ENCODE measurements at regions not wholly inside any gene's neighbourhood (a gene's known extent, or its start where the extent isn't known, plus 50 kb on each side); places are given as distances from the start of the nearest gene placed in this dataset.
"Not testable (repeated sequence)": the region's sequence is repeated elsewhere in the genome, so short reads cannot be mapped to it uniquely, and the experiment has no call there.

DNA sequence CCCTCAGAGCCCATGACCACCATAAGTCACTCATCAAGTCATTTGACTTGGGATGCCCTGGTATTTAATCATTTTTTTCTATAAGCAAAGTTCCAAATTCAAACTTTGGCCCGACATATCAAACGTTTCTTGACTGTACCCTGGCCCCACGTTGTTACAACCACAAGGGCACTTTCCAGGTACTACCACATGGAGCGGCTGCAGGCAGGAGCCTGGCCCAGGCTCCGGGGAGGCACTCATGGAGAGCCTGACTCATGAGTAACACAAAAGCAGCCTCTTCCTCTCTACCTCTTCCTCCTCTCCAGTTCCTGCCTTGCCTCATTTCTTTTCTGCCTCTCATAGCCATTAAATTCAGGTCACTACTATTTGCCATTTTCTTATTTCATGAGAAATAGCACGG is 87.2 kb downstream of the CDRT15L2 start:
- not testable (repeated sequence) for H3K4me1 ChIP-seq (ENCODE audit: insufficient read depth, poor library complexity, severe bottlenecking); DNase-seq (ENCODE audit: low spot score); H3K9me3 ChIP-seq (ENCODE audit: severe bottlenecking); H3K36me3 ChIP-seq (ENCODE audit: low read depth); H3K4me3 ChIP-seq (ENCODE audit: severe bottlenecking); H3K27me3 ChIP-seq (ENCODE audit: insufficient read depth, poor library complexity, severe bottlenecking); H3K27ac ChIP-seq (ENCODE audit: poor library complexity, severe bottlenecking); ATAC-seq (ENCODE audit: low read depth)

- DNase-seq (ENCODE audit: low spot score); H3K27me3 ChIP-seq (ENCODE audit: insufficient read depth, poor library complexity, severe bottlenecking); ATAC-seq (ENCODE audit: low read depth); H3K9me3 ChIP-seq (ENCODE audit: severe bottlenecking); H3K4me1 ChIP-seq (ENCODE audit: insufficient read depth, poor library complexity, severe bottlenecking); H3K4me3 ChIP-seq (ENCODE audit: severe bottlenecking); H3K36me3 ChIP-seq (ENCODE audit: low read depth); H3K27ac ChIP-seq (ENCODE audit: poor library complexity, severe bottlenecking): not testable (repeated sequence)
These were observed 88.2 kb downstream of the CDRT15L2 start for GRCh38 chr17:20667712-20668111.

- H3K9me3 ChIP-seq (ENCODE audit: severe bottlenecking); H3K4me1 ChIP-seq (ENCODE audit: insufficient read depth, poor library complexity, severe bottlenecking); H3K27me3 ChIP-seq (ENCODE audit: insufficient read depth, poor library complexity, severe bottlenecking); ATAC-seq (ENCODE audit: low read depth); H3K4me3 ChIP-seq (ENCODE audit: severe bottlenecking); H3K27ac ChIP-seq (ENCODE audit: poor library complexity, severe bottlenecking); H3K36me3 ChIP-seq (ENCODE audit: low read depth); DNase-seq (ENCODE audit: low spot score): not testable (repeated sequence)
These were observed 88.8 kb downstream of the CDRT15L2 start for GRCh38 chr17:20668316-20668715.

GRCh38 chr17:20668868-20669267 is 89.3 kb downstream of the CDRT15L2 start:
- ATAC-seq (ENCODE audit: low read depth); H3K4me3 ChIP-seq (ENCODE audit: severe bottlenecking); H3K27me3 ChIP-seq (ENCODE audit: insufficient read depth, poor library complexity, severe bottlenecking); DNase-seq (ENCODE audit: low spot score); H3K9me3 ChIP-seq (ENCODE audit: severe bottlenecking); H3K4me1 ChIP-seq (ENCODE audit: insufficient read depth, poor library complexity, severe bottlenecking); H3K27ac ChIP-seq (ENCODE audit: poor library complexity, severe bottlenecking); H3K36me3 ChIP-seq (ENCODE audit: low read depth): not testable (repeated sequence)

DNA sequence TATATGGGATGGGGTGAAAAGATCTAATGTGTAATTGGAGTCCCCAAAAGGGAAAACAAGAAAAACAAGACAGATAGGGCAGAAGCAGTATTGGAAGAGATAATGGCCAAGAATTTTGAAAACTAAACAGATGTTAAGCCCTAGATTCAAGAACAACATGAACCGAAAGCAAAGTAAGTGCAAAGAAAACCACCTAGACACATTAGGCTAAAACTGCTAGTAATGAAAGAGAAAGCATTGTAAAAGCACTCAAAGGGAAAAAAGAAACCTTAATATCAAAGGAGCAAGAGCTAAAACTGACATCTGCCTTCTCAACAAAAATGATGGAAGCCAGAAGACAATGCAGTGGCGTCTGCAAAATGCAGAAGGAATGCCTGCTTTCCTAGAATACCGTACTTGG is 91.0 kb downstream of the CDRT15L2 start:
- ATAC-seq (ENCODE audit: low read depth); H3K27me3 ChIP-seq (ENCODE audit: insufficient read depth, poor library complexity, severe bottlenecking); H3K9me3 ChIP-seq (ENCODE audit: severe bottlenecking); H3K27ac ChIP-seq (ENCODE audit: poor library complexity, severe bottlenecking); DNase-seq (ENCODE audit: low spot score); H3K36me3 ChIP-seq (ENCODE audit: low read depth); H3K4me3 ChIP-seq (ENCODE audit: severe bottlenecking); H3K4me1 ChIP-seq (ENCODE audit: insufficient read depth, poor library complexity, severe bottlenecking): not testable (repeated sequence)

DNA sequence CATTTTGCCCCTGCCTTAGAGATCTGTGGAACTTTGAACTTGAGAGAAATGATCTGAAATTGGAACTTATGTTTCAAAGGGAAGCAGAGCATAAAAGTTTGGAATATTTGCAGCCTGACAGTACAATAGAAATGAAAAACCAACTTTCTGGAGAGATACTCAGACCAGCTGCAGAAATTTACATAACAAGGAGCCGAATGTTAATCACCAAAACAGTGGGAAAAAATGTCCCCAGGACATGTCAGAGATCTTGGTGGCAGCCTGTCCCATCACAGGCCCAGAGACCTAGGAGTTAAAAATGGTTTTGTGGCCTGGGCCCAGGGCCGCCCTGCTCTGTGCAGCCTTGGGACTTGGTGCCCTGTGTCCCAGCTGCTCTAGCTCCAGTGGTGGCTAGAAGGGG is 94.8 kb downstream of the CDRT15L2 start:
- H3K36me3 ChIP-seq (ENCODE audit: low read depth); ATAC-seq (ENCODE audit: low read depth); H3K27ac ChIP-seq (ENCODE audit: poor library complexity, severe bottlenecking); H3K4me1 ChIP-seq (ENCODE audit: insufficient read depth, poor library complexity, severe bottlenecking); H3K4me3 ChIP-seq (ENCODE audit: severe bottlenecking); DNase-seq (ENCODE audit: low spot score); H3K9me3 ChIP-seq (ENCODE audit: severe bottlenecking); H3K27me3 ChIP-seq (ENCODE audit: insufficient read depth, poor library complexity, severe bottlenecking): not testable (repeated sequence)

DNA sequence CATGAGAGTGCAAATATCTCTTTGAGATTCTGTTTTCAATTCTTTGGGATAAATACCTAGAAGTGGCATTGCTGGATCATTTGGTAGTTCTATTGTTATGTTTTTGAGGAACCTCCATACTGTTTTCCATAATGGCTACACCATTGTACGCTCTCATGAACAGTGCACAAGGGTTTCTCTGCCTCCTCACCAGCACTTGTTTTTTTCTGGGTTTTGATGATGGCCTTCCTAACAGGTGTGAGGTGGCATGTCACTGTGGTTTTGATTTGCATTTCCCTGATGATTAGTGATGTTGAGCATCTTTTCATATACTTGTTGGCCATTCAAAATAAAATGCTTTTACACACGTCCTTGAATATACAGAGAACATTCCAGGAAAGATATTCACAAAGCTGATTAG is 96.2 kb downstream of the CDRT15L2 start:
- H3K9me3 ChIP-seq (ENCODE audit: severe bottlenecking); H3K4me3 ChIP-seq (ENCODE audit: severe bottlenecking); DNase-seq (ENCODE audit: low spot score); H3K27me3 ChIP-seq (ENCODE audit: insufficient read depth, poor library complexity, severe bottlenecking); H3K36me3 ChIP-seq (ENCODE audit: low read depth); H3K27ac ChIP-seq (ENCODE audit: poor library complexity, severe bottlenecking); H3K4me1 ChIP-seq (ENCODE audit: insufficient read depth, poor library complexity, severe bottlenecking); ATAC-seq (ENCODE audit: low read depth): not testable (repeated sequence)

- not testable (repeated sequence) for H3K27ac ChIP-seq (ENCODE audit: poor library complexity, severe bottlenecking); H3K4me3 ChIP-seq (ENCODE audit: severe bottlenecking); H3K36me3 ChIP-seq (ENCODE audit: low read depth); H3K27me3 ChIP-seq (ENCODE audit: insufficient read depth, poor library complexity, severe bottlenecking); H3K4me1 ChIP-seq (ENCODE audit: insufficient read depth, poor library complexity, severe bottlenecking); DNase-seq (ENCODE audit: low spot score); ATAC-seq (ENCODE audit: low read depth); H3K9me3 ChIP-seq (ENCODE audit: severe bottlenecking)
These were observed 97.1 kb downstream of the CDRT15L2 start for GRCh38 chr17:20676656-20677055.

DNA sequence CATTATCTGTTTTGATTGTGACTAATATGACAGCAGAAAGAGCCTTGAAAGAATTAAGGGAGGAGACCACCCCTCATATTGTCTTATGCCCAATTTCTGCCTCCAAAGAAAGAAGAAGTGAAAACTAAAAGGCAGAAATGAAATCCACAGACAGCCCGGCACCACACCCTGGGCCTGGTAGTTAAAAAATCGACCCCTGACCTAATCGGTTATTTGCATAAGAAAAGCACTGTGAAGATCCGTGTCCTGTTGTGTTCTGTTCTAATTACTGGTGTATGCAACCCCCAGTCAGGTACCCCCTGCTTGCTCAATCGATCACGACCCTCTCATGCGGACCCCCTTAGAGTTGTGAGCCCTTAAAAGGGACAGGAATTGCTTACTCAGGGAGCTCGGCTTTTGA is 97.9 kb downstream of the CDRT15L2 start:
- H3K27ac ChIP-seq (ENCODE audit: poor library complexity, severe bottlenecking); H3K27me3 ChIP-seq (ENCODE audit: insufficient read depth, poor library complexity, severe bottlenecking); H3K9me3 ChIP-seq (ENCODE audit: severe bottlenecking); H3K4me3 ChIP-seq (ENCODE audit: severe bottlenecking); H3K4me1 ChIP-seq (ENCODE audit: insufficient read depth, poor library complexity, severe bottlenecking); DNase-seq (ENCODE audit: low spot score); H3K36me3 ChIP-seq (ENCODE audit: low read depth); ATAC-seq (ENCODE audit: low read depth): not testable (repeated sequence)

DNA sequence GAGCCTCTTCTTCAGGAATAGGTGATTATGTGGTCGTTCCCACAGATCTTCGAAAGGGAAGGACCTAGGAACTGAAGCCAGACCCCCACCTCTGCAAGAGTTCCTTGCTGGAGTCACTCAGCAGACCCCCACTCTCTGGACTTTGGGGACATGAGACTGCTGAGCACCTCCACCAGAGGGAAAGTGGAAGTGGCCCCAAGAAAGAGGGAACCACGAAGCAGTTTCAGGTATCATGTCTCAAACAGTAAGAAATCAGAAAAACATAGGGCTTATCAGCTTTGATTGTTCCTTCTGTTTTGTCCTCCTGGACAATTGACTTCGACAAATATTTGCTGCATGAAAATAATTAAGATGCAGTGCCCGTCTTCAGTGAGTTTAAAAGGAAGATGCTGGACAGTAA is 98.9 kb downstream of the CDRT15L2 start:
- not testable (repeated sequence) for H3K27ac ChIP-seq (ENCODE audit: poor library complexity, severe bottlenecking); H3K36me3 ChIP-seq (ENCODE audit: low read depth); DNase-seq (ENCODE audit: low spot score); H3K4me3 ChIP-seq (ENCODE audit: severe bottlenecking); H3K9me3 ChIP-seq (ENCODE audit: severe bottlenecking); H3K27me3 ChIP-seq (ENCODE audit: insufficient read depth, poor library complexity, severe bottlenecking); ATAC-seq (ENCODE audit: low read depth); H3K4me1 ChIP-seq (ENCODE audit: insufficient read depth, poor library complexity, severe bottlenecking)

DNA sequence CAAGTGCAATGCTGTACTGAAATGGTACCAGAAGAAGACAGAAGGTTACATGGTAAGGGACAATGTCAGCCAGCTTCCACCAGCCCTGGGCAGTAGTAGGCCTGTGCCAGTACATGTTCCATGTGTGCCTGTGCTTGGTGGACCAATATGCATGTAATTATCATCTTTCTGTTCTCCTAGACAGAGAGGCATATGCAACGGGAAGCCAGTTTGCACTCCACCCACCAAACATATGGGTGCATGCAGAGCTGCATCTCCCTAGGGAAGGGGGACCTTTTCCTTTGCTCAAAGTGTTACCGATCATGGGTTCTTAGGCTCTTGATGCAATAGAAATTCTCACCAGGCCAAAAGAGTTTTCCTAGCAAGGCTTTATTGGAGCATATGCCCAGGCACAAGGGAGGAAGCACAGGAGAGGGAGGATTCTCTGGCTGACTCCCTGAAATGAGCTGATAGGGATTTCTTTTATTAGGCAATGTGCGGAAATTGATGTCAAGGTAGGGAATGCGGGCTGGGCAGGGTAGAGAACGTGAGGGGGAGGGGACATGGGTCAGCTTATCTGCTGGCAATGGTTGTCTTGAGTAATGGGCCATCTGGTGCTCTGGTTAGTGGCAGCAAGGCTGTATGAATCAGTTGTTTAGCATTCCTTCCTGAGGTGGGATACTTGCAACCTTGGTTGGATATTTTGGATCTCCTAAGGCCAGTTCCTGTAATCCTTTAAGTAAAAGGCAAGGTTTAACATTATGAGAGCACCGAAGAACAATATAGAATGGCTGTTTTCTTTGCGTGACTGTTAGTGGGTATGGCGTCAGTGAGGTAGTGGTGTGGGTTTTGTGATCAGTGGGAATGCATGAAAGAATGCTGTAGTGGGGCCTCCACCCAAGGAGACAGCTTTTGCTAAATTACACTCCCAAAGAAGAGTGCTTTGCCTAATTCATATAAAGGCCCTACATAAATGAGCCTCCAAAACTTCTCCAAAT is 102.5 kb downstream of the CDRT15L2 start:
- not testable (repeated sequence) for H3K4me3 ChIP-seq (ENCODE audit: severe bottlenecking); H3K36me3 ChIP-seq (ENCODE audit: low read depth); H3K9me3 ChIP-seq (ENCODE audit: severe bottlenecking); H3K27me3 ChIP-seq (ENCODE audit: insufficient read depth, poor library complexity, severe bottlenecking); H3K4me1 ChIP-seq (ENCODE audit: insufficient read depth, poor library complexity, severe bottlenecking); H3K27ac ChIP-seq (ENCODE audit: poor library complexity, severe bottlenecking); DNase-seq (ENCODE audit: low spot score)
- ATAC-seq (ENCODE audit: low read depth) = peak; percentile 31; the same call in 1 of the 3 replicates
